Mucosa of rectum (tissue), 2 donors: ENCODE measurements at regions not wholly inside any gene's neighbourhood (a gene's known extent, or its start where the extent isn't known, plus 50 kb on each side); places are given as distances from the start of the nearest gene placed in this dataset.
"Not testable (repeated sequence)": the region's sequence is repeated elsewhere in the genome, so short reads cannot be mapped to it uniquely, and the experiment has no call there.

Source experiments
- H3K27ac ChIP-seq, 2 donors: one replicate each; pipeline ENCODE4 v1.7.0; 2013; ENCODE audit warnings: inconsistent platforms in 2 of 2, low read depth in 2 of 2, low read length in 2 of 2
- H3K27me3 ChIP-seq, 2 donors: one replicate each; pipeline ENCODE4 v1.7.0; 2013; ENCODE audit warnings: low read length in 2 of 2; ENCODE audit not compliant: control insufficient read depth in 2 of 2, insufficient read depth in 2 of 2
- H3K36me3 ChIP-seq, 2 donors: one replicate each; pipeline ENCODE4 v1.7.0; 2013; ENCODE audit warnings: low read length in 2 of 2; ENCODE audit not compliant: control insufficient read depth in 2 of 2, insufficient read depth in 2 of 2
- H3K4me1 ChIP-seq, 2 donors: one replicate each; pipeline ENCODE4 v1.7.0; 2013; ENCODE audit warnings: low read length in 2 of 2, mild to moderate bottlenecking in 1 of 2; ENCODE audit not compliant: control insufficient read depth in 2 of 2, insufficient read depth in 2 of 2
- H3K4me3 ChIP-seq, 2 donors: one replicate each; pipeline ENCODE4 v1.7.0; 2013; ENCODE audit warnings: low read length in 2 of 2
- H3K9ac ChIP-seq, 2 donors: one replicate each; pipeline ENCODE4 v1.7.0; 2013; ENCODE audit warnings: low read length in 2 of 2, low read depth in 1 of 2, mild to moderate bottlenecking in 1 of 2
- H3K9me3 ChIP-seq, 2 donors: one replicate each; pipeline ENCODE4 v1.7.0; 2013; ENCODE audit warnings: low read length in 2 of 2; ENCODE audit not compliant: control insufficient read depth in 2 of 2
- donor health status: healthy.
- donor health status: Normal muscosa, but diverticular disease.

DNA sequence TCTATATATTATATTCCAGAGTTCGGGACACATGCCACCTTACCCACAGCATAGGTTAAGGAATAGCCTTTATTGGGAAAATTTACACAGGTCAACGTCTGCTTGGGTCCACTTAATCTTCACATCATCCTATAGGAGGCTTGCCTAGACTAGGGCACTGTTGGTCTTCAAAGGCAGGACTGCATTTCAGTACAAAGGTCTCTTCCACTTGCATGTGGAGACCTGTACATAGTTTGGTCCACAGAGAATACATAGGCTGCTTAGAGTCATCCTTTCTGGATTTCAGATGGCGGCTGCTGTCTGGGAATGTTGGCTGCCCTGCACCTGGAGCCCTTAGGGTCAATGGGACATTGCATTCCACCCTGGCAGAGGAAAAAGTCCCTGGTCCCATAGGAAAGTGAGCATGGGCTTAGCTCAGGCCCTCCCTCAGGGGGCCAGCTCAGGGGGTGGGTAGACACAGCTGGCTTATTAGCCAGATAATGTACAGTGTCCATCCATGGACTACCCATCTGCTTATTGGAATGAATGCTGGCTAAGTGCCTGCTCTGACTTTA lies 75.3 kb upstream of the TGFBR2 start:
- no peaks in the 10 kb centered on the region for H3K27me3 ChIP-seq
- H3K4me3 ChIP-seq, result no peak overlapping the region
- no peaks in the 10 kb centered on the region for H3K36me3 ChIP-seq
- no peak overlapping the region for H3K9ac ChIP-seq
- no peaks in the 10 kb centered on the region for H3K4me1 ChIP-seq
- H3K27ac ChIP-seq, result no peak overlapping the region
- no peaks in the 10 kb centered on the region for H3K9me3 ChIP-seq

DNA sequence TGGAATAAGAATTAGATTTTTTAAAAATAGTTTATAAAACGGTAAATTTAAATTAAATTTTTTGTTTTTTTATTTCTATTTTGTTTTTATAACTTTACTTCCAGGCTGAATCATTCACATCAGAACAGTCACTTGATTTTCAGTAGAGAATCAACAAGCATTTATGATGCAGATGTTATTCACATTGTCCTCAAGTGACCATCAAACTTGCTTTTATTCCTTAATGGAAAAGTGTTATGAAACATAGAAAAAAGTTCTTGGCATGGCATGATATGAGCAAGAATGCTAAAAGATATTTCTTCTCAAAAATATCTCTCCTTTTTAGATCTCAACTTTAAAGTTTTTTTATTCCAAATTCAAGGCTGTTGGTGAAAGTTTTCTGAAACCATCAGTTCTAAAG lies 70.9 kb upstream of the TGFBR2 start:
- no peak overlapping the region for H3K4me3 ChIP-seq
- no peaks in the 10 kb centered on the region for H3K27me3 ChIP-seq
- no peak overlapping the region for H3K9ac ChIP-seq
- no peaks in the 10 kb centered on the region for H3K4me1 ChIP-seq
- H3K9me3 ChIP-seq, result no peaks in the 10 kb centered on the region
- H3K36me3 ChIP-seq, result no peaks in the 10 kb centered on the region
- H3K27ac ChIP-seq, result no peak overlapping the region

GRCh38 chr3:30538791-30539190 lies 67.6 kb upstream of the TGFBR2 start:
- H3K4me3 ChIP-seq, result no peak overlapping the region
- H3K4me1 ChIP-seq, result no peaks in the 10 kb centered on the region
- H3K9me3 ChIP-seq, result no peaks in the 10 kb centered on the region
- no peaks in the 10 kb centered on the region for H3K36me3 ChIP-seq
- H3K27ac ChIP-seq, result no peak overlapping the region
- H3K9ac ChIP-seq, result no peak overlapping the region
- no peaks in the 10 kb centered on the region for H3K27me3 ChIP-seq

DNA sequence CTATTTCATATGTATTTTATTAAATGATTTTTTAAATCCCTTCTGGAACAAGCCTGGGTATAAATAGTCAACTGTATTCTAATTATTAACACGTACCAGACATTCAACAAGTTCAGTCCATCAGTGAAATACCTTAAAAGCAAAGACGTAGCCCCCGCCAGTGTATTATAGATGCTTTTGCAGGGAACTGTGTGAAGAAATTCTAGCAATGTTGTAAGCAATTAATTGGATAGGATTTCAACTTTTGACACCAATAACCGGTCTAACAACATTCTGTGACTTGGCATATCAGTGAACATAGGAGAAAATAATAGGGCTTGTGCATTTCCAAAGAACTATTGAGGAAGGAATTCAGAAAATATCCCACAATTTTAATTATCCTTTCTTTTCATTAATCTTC lies 67.2 kb upstream of the TGFBR2 start:
- H3K36me3 ChIP-seq, result no peaks in the 10 kb centered on the region
- no peaks in the 10 kb centered on the region for H3K4me1 ChIP-seq
- H3K27me3 ChIP-seq, result no peaks in the 10 kb centered on the region
- H3K9me3 ChIP-seq, result no peaks in the 10 kb centered on the region
- H3K27ac ChIP-seq, result no peak overlapping the region
- no peak overlapping the region for H3K4me3 ChIP-seq
- H3K9ac ChIP-seq, result no peak overlapping the region

- no peak overlapping the region for H3K4me3 ChIP-seq
- H3K9ac ChIP-seq, result no peak overlapping the region
- H3K36me3 ChIP-seq, result no peaks in the 10 kb centered on the region
Measured at GRCh38 chr3:30539772-30540171, 66.6 kb upstream of the TGFBR2 start.

DNA sequence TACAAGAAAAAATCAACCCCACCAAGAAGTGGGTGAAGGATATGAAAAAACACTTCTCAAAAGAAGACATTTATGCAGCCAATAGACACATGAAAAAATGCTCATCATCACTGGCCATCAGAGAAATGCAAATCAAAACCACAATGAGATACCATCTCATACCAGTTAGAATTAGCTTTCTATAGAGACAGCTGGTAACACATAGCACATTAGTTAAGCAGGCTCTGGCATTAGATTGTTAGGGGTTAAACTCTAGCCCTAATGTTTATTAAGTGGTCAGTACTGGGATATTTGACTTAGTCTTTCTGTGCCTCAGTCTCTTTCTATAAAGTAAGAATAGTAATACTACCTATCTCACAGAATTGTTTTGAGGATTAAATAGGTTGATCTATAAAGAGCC lies 65.2 kb upstream of the TGFBR2 start:
- not testable (repeated sequence) for H3K4me1 ChIP-seq, H3K9me3 ChIP-seq, H3K27ac ChIP-seq, H3K27me3 ChIP-seq, H3K36me3 ChIP-seq, H3K4me3 ChIP-seq, H3K9ac ChIP-seq

More at GRCh38 chr3:30539772-30540171, 66.6 kb upstream of the TGFBR2 start:
- H3K9me3 ChIP-seq, result no peaks in the 10 kb centered on the region
- no peaks in the 10 kb centered on the region for H3K27me3 ChIP-seq
- H3K4me1 ChIP-seq, result no peaks in the 10 kb centered on the region
- no peak overlapping the region for H3K27ac ChIP-seq

GRCh38 chr3:30542897-30543296 lies 63.5 kb upstream of the TGFBR2 start:
- no peaks in the 10 kb centered on the region for H3K4me1 ChIP-seq
- H3K27me3 ChIP-seq, result no peaks in the 10 kb centered on the region
- no peak overlapping the region for H3K4me3 ChIP-seq
- H3K27ac ChIP-seq, result no peak overlapping the region
- no peaks in the 10 kb centered on the region for H3K36me3 ChIP-seq
- no peak overlapping the region for H3K9ac ChIP-seq
- H3K9me3 ChIP-seq, result no peaks in the 10 kb centered on the region

DNA sequence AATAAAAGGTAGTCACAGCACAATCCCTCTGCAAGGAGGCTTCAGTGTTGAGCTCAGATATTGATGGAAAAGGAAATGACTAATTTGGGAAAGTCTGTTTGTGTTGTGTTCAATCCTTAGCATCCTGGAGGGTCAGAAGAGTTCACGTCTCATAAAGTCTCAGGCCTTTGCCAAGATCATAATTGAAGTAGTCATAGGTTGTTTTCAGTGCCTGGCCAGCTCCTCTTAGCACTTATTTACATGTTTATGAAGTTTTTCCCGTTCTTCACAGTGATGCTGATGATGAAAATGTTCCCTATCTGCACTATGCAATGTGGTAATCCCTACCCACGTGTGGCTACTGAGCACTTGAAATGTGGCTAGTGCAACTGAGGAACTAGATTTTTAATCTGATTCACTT lies 61.6 kb upstream of the TGFBR2 start:
- Histone ChIP-seq H3K4me1 (no peaks in the 10 kb centered on the region), H3K9ac (no peak overlapping the region), H3K36me3 (no peaks in the 10 kb centered on the region), H3K27me3 (no peaks in the 10 kb centered on the region), H3K9me3 (no peaks in the 10 kb centered on the region), H3K27ac (no peak overlapping the region), H3K4me3 (no peak overlapping the region)

DNA sequence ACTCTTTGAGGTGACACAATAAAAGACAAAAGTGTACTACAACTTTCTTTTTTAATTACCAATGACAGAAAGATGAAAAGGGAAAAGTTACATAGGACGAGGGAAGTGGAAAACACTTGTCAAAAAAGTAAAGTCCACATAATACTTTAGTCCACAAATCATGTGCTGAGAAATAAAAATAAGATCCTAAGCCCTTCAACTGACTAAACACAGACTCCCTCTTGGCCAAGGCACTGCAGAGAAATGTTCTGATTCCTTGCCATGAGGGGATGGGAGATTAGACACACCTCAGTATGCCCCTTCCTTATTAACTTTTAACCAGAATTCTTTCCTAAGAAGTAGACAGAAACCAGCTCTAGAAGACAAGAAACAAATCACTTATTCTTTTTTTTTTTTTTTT lies 59.5 kb upstream of the TGFBR2 start:
- no peak overlapping the region for H3K27ac ChIP-seq
- H3K9ac ChIP-seq, result no peak overlapping the region
- no peaks in the 10 kb centered on the region for H3K9me3 ChIP-seq
- no peaks in the 10 kb centered on the region for H3K27me3 ChIP-seq
- H3K4me1 ChIP-seq, result no peaks in the 10 kb centered on the region
- H3K36me3 ChIP-seq, result no peaks in the 10 kb centered on the region
- no peak overlapping the region for H3K4me3 ChIP-seq

DNA sequence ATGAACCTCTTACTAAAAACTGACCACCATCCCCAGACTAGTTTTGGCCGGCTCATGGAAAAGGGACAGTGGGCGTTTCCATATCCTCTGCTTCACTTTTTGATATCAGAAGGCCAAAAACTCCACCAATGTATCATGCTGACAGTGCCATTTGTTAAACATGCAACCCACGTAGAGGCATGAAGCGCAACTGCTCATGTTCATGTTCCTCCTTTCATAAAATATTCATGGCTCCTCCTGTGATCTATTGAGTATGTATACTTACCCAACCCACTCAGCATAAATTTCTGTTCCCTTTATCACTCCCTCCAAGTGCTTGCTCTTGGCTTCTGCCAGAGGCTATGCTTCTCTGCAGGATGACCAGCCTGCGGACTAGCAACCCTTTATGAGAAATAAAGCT lies 58.7 kb upstream of the TGFBR2 start:
- Histone ChIP-seq H3K36me3 (no peaks in the 10 kb centered on the region), H3K4me1 (no peaks in the 10 kb centered on the region), H3K27me3 (no peaks in the 10 kb centered on the region), H3K9me3 (no peaks in the 10 kb centered on the region), H3K9ac (no peak overlapping the region), H3K4me3 (no peak overlapping the region), H3K27ac (no peak overlapping the region)

- H3K36me3 ChIP-seq, result no peaks in the 10 kb centered on the region
- H3K4me3 ChIP-seq, result no peak overlapping the region
- no peak overlapping the region for H3K27ac ChIP-seq
- no peak overlapping the region for H3K9ac ChIP-seq
- no peaks in the 10 kb centered on the region for H3K4me1 ChIP-seq
- no peaks in the 10 kb centered on the region for H3K9me3 ChIP-seq
- no peaks in the 10 kb centered on the region for H3K27me3 ChIP-seq
Measured at GRCh38 chr3:30548600-30548999, 57.8 kb upstream of the TGFBR2 start.
